ENCODE measurements at regions not wholly inside any gene's neighbourhood (a gene's known extent, or its start where the extent isn't known, plus 50 kb on each side); places are given as distances from the start of the nearest gene placed in this dataset.
"Not testable (repeated sequence)": the region's sequence is repeated elsewhere in the genome, so short reads cannot be mapped to it uniquely, and the experiment has no call there.

GRCh38 chr14:106044949-106045596, 518.7 kb downstream of the TMEM121 start:
- no peak overlapping the region for H3K4me3 ChIP-seq
- no peak overlapping the region for H3K27ac ChIP-seq
- peaks cover 6% of the 10 kb centered on the region for H3K9me3 ChIP-seq (ENCODE audit: low read depth)
- no peak for DNase-seq (ENCODE audit: low read depth in 1 of 2, low spot score in 1 of 2)
- H3K4me1 ChIP-seq (ENCODE audit: low read depth): no peaks in the 10 kb centered on the region
- no peaks in the 10 kb centered on the region for H3K27me3 ChIP-seq
- no peaks in the 10 kb centered on the region for H3K36me3 ChIP-seq
- TF ChIP-seq CTCF (IDR thresholded peaks at IDR 0.05; ENCODE audit: low read depth, low read length): no peak

GRCh38 chr14:106051796-106052195, 525.4 kb downstream of the TMEM121 start:
- no peak overlapping the region for H3K27ac ChIP-seq
- peaks cover 5% of the 10 kb centered on the region for H3K9me3 ChIP-seq (ENCODE audit: low read depth)
- H3K4me3 ChIP-seq: no peak overlapping the region
- no peak for TF ChIP-seq CTCF (IDR thresholded peaks at IDR 0.05; ENCODE audit: low read depth, low read length)
- H3K36me3 ChIP-seq: no peaks in the 10 kb centered on the region
- no peaks in the 10 kb centered on the region for H3K4me1 ChIP-seq (ENCODE audit: low read depth)
- H3K27me3 ChIP-seq: no peaks in the 10 kb centered on the region
- DNase-seq (ENCODE audit: low read depth in 1 of 2, low spot score in 1 of 2): no peak

- no peak for DNase-seq (ENCODE audit: low read depth in 1 of 2, low spot score in 1 of 2)
- H3K27me3 ChIP-seq: no peaks in the 10 kb centered on the region
- H3K36me3 ChIP-seq: no peaks in the 10 kb centered on the region
- TF ChIP-seq CTCF (IDR thresholded peaks at IDR 0.05; ENCODE audit: low read depth, low read length): no peak
- H3K4me3 ChIP-seq: no peak overlapping the region
- H3K4me1 ChIP-seq (ENCODE audit: low read depth): no peaks in the 10 kb centered on the region
- no peaks in the 10 kb centered on the region for H3K9me3 ChIP-seq (ENCODE audit: low read depth)
- H3K27ac ChIP-seq: no peak overlapping the region
Measured at GRCh38 chr14:106055289-106055688, 528.9 kb downstream of the TMEM121 start.

GRCh38 chr14:106058342-106058741, 532.0 kb downstream of the TMEM121 start:
- DNase-seq (ENCODE audit: low read depth in 1 of 2, low spot score in 1 of 2): no peak
- no peaks in the 10 kb centered on the region for H3K9me3 ChIP-seq (ENCODE audit: low read depth)
- H3K27me3 ChIP-seq: no peaks in the 10 kb centered on the region
- no peak overlapping the region for H3K27ac ChIP-seq
- no peak for TF ChIP-seq CTCF (IDR thresholded peaks at IDR 0.05; ENCODE audit: low read depth, low read length)
- no peaks in the 10 kb centered on the region for H3K36me3 ChIP-seq
- H3K4me1 ChIP-seq (ENCODE audit: low read depth): no peaks in the 10 kb centered on the region
- no peak overlapping the region for H3K4me3 ChIP-seq

- Histone ChIP-seq H3K4me3 (no peak overlapping the region), H3K36me3 (no peaks in the 10 kb centered on the region), H3K27me3 (no peaks in the 10 kb centered on the region), H3K9me3 (ENCODE audit: low read depth) (no peaks in the 10 kb centered on the region), H3K4me1 (ENCODE audit: low read depth) (no peaks in the 10 kb centered on the region), H3K27ac (no peak overlapping the region)
- TF ChIP-seq CTCF (IDR thresholded peaks at IDR 0.05; ENCODE audit: low read depth, low read length): no peak
- DNase-seq (ENCODE audit: low read depth in 1 of 2, low spot score in 1 of 2): no peak
Measured at GRCh38 chr14:106060276-106060975, 534.0 kb downstream of the TMEM121 start.

GRCh38 chr14:106061877-106062500, 535.6 kb downstream of the TMEM121 start:
- DNase-seq (ENCODE audit: low read depth in 1 of 2, low spot score in 1 of 2): not testable (repeated sequence)

More at GRCh38 chr14:106061877-106062500, 535.6 kb downstream of the TMEM121 start:
- H3K9me3 ChIP-seq (ENCODE audit: low read depth); H3K36me3 ChIP-seq; H3K27ac ChIP-seq; H3K27me3 ChIP-seq; H3K4me3 ChIP-seq; H3K4me1 ChIP-seq (ENCODE audit: low read depth): not testable (repeated sequence)
